Mesendoderm (in vitro differentiated cells): ENCODE measurements at regions not wholly inside any gene's neighbourhood (a gene's known extent, or its start where the extent isn't known, plus 50 kb on each side); places are given as distances from the start of the nearest gene placed in this dataset.

Experiments used
- DNase-seq: peaks from one replicate; pipeline ENCODE4 v3.0.0; 2013
- H2AK5ac ChIP-seq: 2 replicates; pipeline ENCODE4 v1.6.1; 2013; ENCODE audit warnings: low read length, inconsistent platforms
- H2BK120ac ChIP-seq: 2 replicates; pipeline ENCODE4 v1.6.1; 2013; ENCODE audit warnings: low read depth, mild to moderate bottlenecking, low read length, moderate library complexity, mixed read lengths
- H2BK15ac ChIP-seq: replicated peaks from 2 replicates; pipeline ENCODE4 v1.6.1; 2013; ENCODE audit warnings: low read depth, mild to moderate bottlenecking, moderate library complexity
- H2BK5ac ChIP-seq: 2 replicates; pipeline ENCODE4 v1.6.1; 2013; ENCODE audit warnings: low read length, inconsistent platforms
- H3K18ac ChIP-seq: 2 replicates; pipeline ENCODE4 v1.6.1; 2013; ENCODE audit warnings: mild to moderate bottlenecking, low read length, mixed read lengths
- H3K23ac ChIP-seq: one replicate; pipeline ENCODE4 v1.6.1; 2013; ENCODE audit warnings: low read length
- H3K27ac ChIP-seq: 2 replicates; pipeline ENCODE4 v1.5.1; 2013; ENCODE audit warnings: low read depth, mild to moderate bottlenecking, inconsistent platforms, low read length, moderate library complexity
- H3K27me3 ChIP-seq: 2 replicates; pipeline ENCODE4 v1.6.1; 2013; ENCODE audit warnings: low read length, control low read depth, mild to moderate bottlenecking, inconsistent platforms; ENCODE audit not compliant: insufficient read depth, poor library complexity
- H3K36me3 ChIP-seq: 2 replicates; pipeline ENCODE4 v1.6.1; 2013; ENCODE audit warnings: low read length, inconsistent platforms; ENCODE audit not compliant: control insufficient read depth, insufficient read depth
- H3K4ac ChIP-seq: one replicate; pipeline ENCODE4 v1.6.1; 2013; ENCODE audit warnings: low read depth, mild to moderate bottlenecking, low read length, moderate library complexity
- H3K4me1 ChIP-seq: 2 replicates; pipeline ENCODE4 v1.6.1; 2013; ENCODE audit warnings: low read depth, low read length, inconsistent platforms; ENCODE audit not compliant: control insufficient read depth
- H3K4me2 ChIP-seq: 2 replicates; pipeline ENCODE4 v1.6.1; 2013; ENCODE audit warnings: low read length
- H3K4me3 ChIP-seq: 2 replicates; pipeline ENCODE4 v1.5.1; 2013; ENCODE audit warnings: mild to moderate bottlenecking, low read length
- H3K56ac ChIP-seq: one replicate; pipeline ENCODE4 v1.6.1; 2013; ENCODE audit warnings: low read length
- H3K79me1 ChIP-seq: 2 replicates; pipeline ENCODE4 v1.6.1; 2013; ENCODE audit warnings: low read length, inconsistent platforms
- H3K79me2 ChIP-seq: 2 replicates; pipeline ENCODE4 v1.6.1; 2013; ENCODE audit warnings: mild to moderate bottlenecking, low read length; ENCODE audit not compliant: control insufficient read depth, insufficient read depth
- H3K9ac ChIP-seq: 2 replicates; pipeline ENCODE4 v1.6.1; 2013; ENCODE audit warnings: low read length, inconsistent platforms
- H4K5ac ChIP-seq: one replicate; pipeline ENCODE4 v1.6.1; 2013; ENCODE audit warnings: low read length
- H4K8ac ChIP-seq: one replicate; pipeline ENCODE4 v1.6.1; 2013; ENCODE audit warnings: low read depth, mild to moderate bottlenecking, control low read depth, low read length, moderate library complexity
- WGBS: extraction: QIAGEN DNeasy Blood & Tissue Kit; methylation state at CpG from one replicate; pipeline ENCODE4 v1.1.7; 2013; ENCODE audit warnings: low lambda C conversion rate, missing lambda C conversion rate; ENCODE audit not compliant: insufficient coverage; ENCODE audit errors: extremely low coverage; 5-methylcytosine and 5-hydroxymethylcytosine counted together

- no CpG with 5 or more reads among the region's 15 CpGs for WGBS
Measured at GRCh38 chr3:127068111-127068810, 85.3 kb downstream of the PLXNA1 start.

GRCh38 chr3:127068871-127069270 is 86.0 kb downstream of the PLXNA1 start:
- no peaks in the 10 kb centered on the region for H3K79me2 ChIP-seq
- no peak overlapping the region for H2BK120ac ChIP-seq
- H3K27me3 ChIP-seq: no peaks in the 10 kb centered on the region
- H3K4me1 ChIP-seq: no peaks in the 10 kb centered on the region
- no peaks in the 10 kb centered on the region for H3K79me1 ChIP-seq
- no peak overlapping the region for H3K4ac ChIP-seq
- no peak overlapping the region for H2AK5ac ChIP-seq
- H3K23ac ChIP-seq: no peak overlapping the region
- no peak overlapping the region for H3K27ac ChIP-seq
- DNase-seq: no peak
- no peak overlapping the region for H4K5ac ChIP-seq
- no peak overlapping the region for H3K9ac ChIP-seq
- H3K56ac ChIP-seq: no peak overlapping the region
- no peak overlapping the region for H3K18ac ChIP-seq
- H3K4me2 ChIP-seq: no peak overlapping the region
- WGBS: no CpG with 5 or more reads among the region's 9 CpGs
- no peak overlapping the region for H2BK15ac ChIP-seq
- no peak overlapping the region for H3K4me3 ChIP-seq
- H2BK5ac ChIP-seq: no peak overlapping the region
- H3K36me3 ChIP-seq: no peaks in the 10 kb centered on the region
- H4K8ac ChIP-seq: no peak overlapping the region

More at GRCh38 chr3:127068111-127068810, 85.3 kb downstream of the PLXNA1 start:
- Histone ChIP-seq H3K4me2 (no peak overlapping the region), H3K18ac (no peak overlapping the region), H2BK15ac (no peak overlapping the region), H3K27me3 (no peaks in the 10 kb centered on the region), H4K8ac (no peak overlapping the region), H3K4ac (no peak overlapping the region), H3K23ac (no peak overlapping the region), H3K27ac (no peak overlapping the region), H3K36me3 (no peaks in the 10 kb centered on the region), H2AK5ac (no peak overlapping the region), H4K5ac (no peak overlapping the region), H3K79me2 (no peaks in the 10 kb centered on the region), H2BK5ac (no peak overlapping the region), H3K9ac (no peak overlapping the region), H3K4me3 (no peak overlapping the region), H3K56ac (no peak overlapping the region), H3K79me1 (no peaks in the 10 kb centered on the region), H2BK120ac (no peak overlapping the region), H3K4me1 (no peaks in the 10 kb centered on the region)
- no peak for DNase-seq

- Histone ChIP-seq H4K8ac (no peak overlapping the region), H2BK5ac (no peak overlapping the region), H2BK15ac (no peak overlapping the region), H3K36me3 (no peaks in the 10 kb centered on the region), H3K27me3 (no peaks in the 10 kb centered on the region), H3K4me1 (no peaks in the 10 kb centered on the region), H3K4me2 (no peak overlapping the region), H3K56ac (no peak overlapping the region), H3K9ac (no peak overlapping the region), H3K27ac (no peak overlapping the region), H3K18ac (no peak overlapping the region), H3K79me1 (no peaks in the 10 kb centered on the region), H3K4ac (no peak overlapping the region), H3K23ac (no peak overlapping the region), H2AK5ac (no peak overlapping the region), H4K5ac (no peak overlapping the region), H3K4me3 (no peak overlapping the region), H2BK120ac (no peak overlapping the region), H3K79me2 (no peaks in the 10 kb centered on the region)
- WGBS: no CpG with 5 or more reads among the region's 14 CpGs
- DNase-seq: no peak
Measured at GRCh38 chr3:127069814-127070440, 87.0 kb downstream of the PLXNA1 start.

GRCh38 chr3:127070776-127071175 is 87.9 kb downstream of the PLXNA1 start:
- Histone ChIP-seq H3K27ac (no peak overlapping the region), H3K56ac (no peak overlapping the region), H3K23ac (no peak overlapping the region), H3K4me1 (no peaks in the 10 kb centered on the region), H3K27me3 (no peaks in the 10 kb centered on the region), H4K5ac (no peak overlapping the region), H3K18ac (no peak overlapping the region), H2BK5ac (no peak overlapping the region), H3K4me3 (no peak overlapping the region), H2AK5ac (no peak overlapping the region), H3K36me3 (no peaks in the 10 kb centered on the region), H3K79me1 (no peaks in the 10 kb centered on the region), H3K9ac (no peak overlapping the region), H2BK120ac (no peak overlapping the region), H4K8ac (no peak overlapping the region), H3K4ac (no peak overlapping the region), H3K4me2 (no peak overlapping the region), H2BK15ac (no peak overlapping the region), H3K79me2 (no peaks in the 10 kb centered on the region)
- DNase-seq: no peak
- no CpG with 5 or more reads among the region's 9 CpGs for WGBS

GRCh38 chr3:127071597-127072001 is 88.7 kb downstream of the PLXNA1 start:
- no peak overlapping the region for H3K56ac ChIP-seq
- H2AK5ac ChIP-seq: no peak overlapping the region
- H3K36me3 ChIP-seq: no peaks in the 10 kb centered on the region
- no peak overlapping the region for H4K5ac ChIP-seq
- H3K79me1 ChIP-seq: no peaks in the 10 kb centered on the region
- no peaks in the 10 kb centered on the region for H3K79me2 ChIP-seq
- no peak overlapping the region for H4K8ac ChIP-seq
- no peak overlapping the region for H2BK120ac ChIP-seq
- H2BK5ac ChIP-seq: no peak overlapping the region
- no CpG with 5 or more reads among the region's 10 CpGs for WGBS
- H3K23ac ChIP-seq: no peak overlapping the region
- no peak overlapping the region for H3K4me2 ChIP-seq
- H3K9ac ChIP-seq: no peak overlapping the region
- H3K4me3 ChIP-seq: no peak overlapping the region
- no peak overlapping the region for H3K4ac ChIP-seq
- no peaks in the 10 kb centered on the region for H3K4me1 ChIP-seq
- DNase-seq: no peak
- H3K27me3 ChIP-seq: no peaks in the 10 kb centered on the region
- no peak overlapping the region for H3K18ac ChIP-seq
- no peak overlapping the region for H2BK15ac ChIP-seq
- no peak overlapping the region for H3K27ac ChIP-seq
